SU-DHL-6 (cell line): ENCODE measurements at regions not wholly inside any gene's neighbourhood (a gene's known extent, or its start where the extent isn't known, plus 50 kb on each side); places are given as distances from the start of the nearest gene placed in this dataset.

ENCODE experiments used
- EZH2phosphoT487 ChIP-seq: fragments of 200-600 bp; sonication (generic), shearing (Covaris generic); conservative IDR thresholded peaks from 2 replicates; pipeline ENCODE4 v1.6.1; 2018; ENCODE audit warnings: mild to moderate bottlenecking, antibody characterized with exemption, low read length, moderate library complexity, mixed read lengths
- TF ChIP-seq, protein P1 (sequence below): fragments of 200-600 bp; sonication (generic); IDR thresholded peaks from one replicate; pipeline ENCODE4 v1.5.1; 2017; ENCODE audit warnings: antibody characterized with exemption, mild to moderate bottlenecking, low read length, moderate library complexity; ENCODE audit not compliant: insufficient read depth, poor library complexity, severe bottlenecking

- TF ChIP-seq, protein P1, sequence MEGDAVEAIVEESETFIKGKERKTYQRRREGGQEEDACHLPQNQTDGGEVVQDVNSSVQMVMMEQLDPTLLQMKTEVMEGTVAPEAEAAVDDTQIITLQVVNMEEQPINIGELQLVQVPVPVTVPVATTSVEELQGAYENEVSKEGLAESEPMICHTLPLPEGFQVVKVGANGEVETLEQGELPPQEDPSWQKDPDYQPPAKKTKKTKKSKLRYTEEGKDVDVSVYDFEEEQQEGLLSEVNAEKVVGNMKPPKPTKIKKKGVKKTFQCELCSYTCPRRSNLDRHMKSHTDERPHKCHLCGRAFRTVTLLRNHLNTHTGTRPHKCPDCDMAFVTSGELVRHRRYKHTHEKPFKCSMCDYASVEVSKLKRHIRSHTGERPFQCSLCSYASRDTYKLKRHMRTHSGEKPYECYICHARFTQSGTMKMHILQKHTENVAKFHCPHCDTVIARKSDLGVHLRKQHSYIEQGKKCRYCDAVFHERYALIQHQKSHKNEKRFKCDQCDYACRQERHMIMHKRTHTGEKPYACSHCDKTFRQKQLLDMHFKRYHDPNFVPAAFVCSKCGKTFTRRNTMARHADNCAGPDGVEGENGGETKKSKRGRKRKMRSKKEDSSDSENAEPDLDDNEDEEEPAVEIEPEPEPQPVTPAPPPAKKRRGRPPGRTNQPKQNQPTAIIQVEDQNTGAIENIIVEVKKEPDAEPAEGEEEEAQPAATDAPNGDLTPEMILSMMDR, result no peak
- TF ChIP-seq EZH2phosphoT487, result no peak
Measured at GRCh38 chr6:113680301-113680700, 176.8 kb upstream of the MARCKS start.
